ENCODE measurements at regions not wholly inside any gene's neighbourhood (a gene's known extent, or its start where the extent isn't known, plus 50 kb on each side); places are given as distances from the start of the nearest gene placed in this dataset.
A peak's percentile ranks its signal among the peaks of the same experiment; 100 is the strongest.
"Not testable (repeated sequence)": the region's sequence is repeated elsewhere in the genome, so short reads cannot be mapped to it uniquely, and the experiment has no call there.

DNA sequence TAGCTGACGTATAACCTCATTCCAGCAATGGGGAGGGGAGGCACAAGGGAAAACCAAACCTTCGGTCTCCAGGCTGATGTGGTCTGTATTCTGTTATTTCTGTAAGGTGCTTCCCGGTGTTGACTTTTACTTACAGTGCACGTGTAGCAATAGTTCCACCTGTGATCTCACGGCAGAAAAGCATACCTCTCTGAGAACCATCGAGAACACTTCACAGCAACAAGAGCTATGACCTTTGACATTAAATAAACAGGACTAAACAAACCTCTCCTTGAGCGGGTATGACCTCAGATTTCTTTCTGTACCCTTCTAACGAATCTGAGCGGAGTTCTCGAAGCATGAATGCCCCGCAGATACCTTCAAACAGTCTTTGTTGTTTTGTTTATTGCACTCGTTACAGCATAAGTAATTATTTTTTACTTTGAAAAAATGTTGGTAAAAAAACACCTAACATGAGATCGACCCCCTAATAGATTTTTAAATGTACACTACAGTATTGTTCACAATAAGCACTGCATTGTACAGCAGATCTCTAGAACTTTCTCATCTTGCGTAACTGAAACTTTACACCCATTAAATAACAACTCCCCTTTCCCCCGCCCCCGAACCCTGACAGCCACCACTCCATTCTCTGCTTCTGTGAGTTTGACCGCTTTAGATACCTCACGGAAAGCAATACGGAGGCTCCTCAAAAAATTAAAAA lies 282.3 kb downstream of the GATA3 start:
- POLR2A ChIA-PET, result interaction anchor here in 1 of 2 donors (0.7 to 0.8 kb wide), 3 partner anchors 73 to 272 kb away, joined by 3 to 4 read pairs (median 3); no protein-coding TSS in a partner anchor
- no peaks in the 10 kb centered on the region for H3K36me3 Mint-ChIP-seq
- Histone ChIP-seq H3K27me3 (replicated peaks in 1 of 2; ENCODE audit: control insufficient read depth in 2 of 2, extremely low read depth in 1 of 2, insufficient read depth in 2 of 2, low read length in 1 of 2) (no peaks in the 10 kb centered on the region), H3K27ac (ENCODE audit: low read length) (no peak overlapping the region), H3K4me1 (ENCODE audit: control insufficient read depth in 1 of 2, extremely low read depth in 1 of 2, insufficient read depth in 2 of 2, low read length in 2 of 2) (peaks cover 4 to 9% of the 10 kb centered on the region in 2 experiments), H3K36me3 (ENCODE audit: control insufficient read depth in 2 of 2, extremely low read depth in 1 of 2, insufficient read depth in 1 of 2, low read length in 1 of 2) (no peaks in the 10 kb centered on the region), H3K4me3 (ENCODE audit: control insufficient read depth in 1 of 2, extremely low read depth in 1 of 2, low read length in 1 of 2) (no peak overlapping the region), H3K9me3 (no peaks in the 10 kb centered on the region)
- WGBS (ENCODE audit: insufficient coverage), result 90% methylated on average over 13 of the region's 19 CpGs
- no peaks in the 10 kb centered on the region for H3K27me3 Mint-ChIP-seq
- ATAC-seq (replicated peaks in 1 of 4), result no peak
- H3K9me3 Mint-ChIP-seq, result peaks cover 0 to 3% (median 0%) of the 10 kb centered on the region in 3 donors
- peak overlapping the region in 1 of 2 donors; percentile 68 for H3K27ac Mint-ChIP-seq
- no peak overlapping the region for H3K4me3 Mint-ChIP-seq
- H3K4me1 Mint-ChIP-seq, result peaks cover 16 to 23% (median 17%) of the 10 kb centered on the region in 3 donors
- no peak for DNase-seq
- CTCF ChIA-PET, result no interaction called here

DNA sequence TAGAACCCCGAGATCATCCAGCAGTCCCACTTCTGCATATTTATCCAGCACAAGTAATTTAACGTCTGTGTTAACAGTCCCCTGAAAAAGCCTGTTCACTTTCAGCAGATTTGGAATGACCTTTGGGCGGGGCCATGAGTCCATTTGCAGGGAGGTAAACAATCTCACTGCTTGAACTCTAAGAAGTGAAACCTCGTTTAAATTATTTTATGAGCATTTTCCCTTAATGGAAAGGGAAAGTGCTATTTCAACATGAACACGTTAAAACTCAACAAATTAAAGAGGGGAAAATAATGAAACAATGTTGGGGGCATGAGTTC lies 282.8 kb downstream of the GATA3 start:
- no peak for DNase-seq
- Histone ChIP-seq H3K27ac (ENCODE audit: low read length) (no peak overlapping the region), H3K36me3 (ENCODE audit: control insufficient read depth in 2 of 2, extremely low read depth in 1 of 2, insufficient read depth in 1 of 2, low read length in 1 of 2) (no peaks in the 10 kb centered on the region), H3K27me3 (replicated peaks in 1 of 2; ENCODE audit: control insufficient read depth in 2 of 2, extremely low read depth in 1 of 2, insufficient read depth in 2 of 2, low read length in 1 of 2) (no peaks in the 10 kb centered on the region), H3K4me1 (ENCODE audit: control insufficient read depth in 1 of 2, extremely low read depth in 1 of 2, insufficient read depth in 2 of 2, low read length in 2 of 2) (peaks cover 4 to 9% of the 10 kb centered on the region in 2 experiments), H3K9me3 (no peaks in the 10 kb centered on the region), H3K4me3 (ENCODE audit: control insufficient read depth in 1 of 2, extremely low read depth in 1 of 2, low read length in 1 of 2) (no peak overlapping the region)
- CTCF ChIA-PET, result no interaction called here
- H3K9me3 Mint-ChIP-seq, result peaks cover 0 to 3% (median 0%) of the 10 kb centered on the region in 3 donors
- H3K4me1 Mint-ChIP-seq, result peaks cover 12 to 18% (median 13%) of the 10 kb centered on the region in 3 donors
- peak overlapping the region in 1 of 2 donors; percentile 68 for H3K27ac Mint-ChIP-seq
- no peaks in the 10 kb centered on the region for H3K27me3 Mint-ChIP-seq
- ATAC-seq (replicated peaks in 1 of 4), result no peak
- no peaks in the 10 kb centered on the region for H3K36me3 Mint-ChIP-seq
- 86% methylated on average over 1 of the region's 5 CpGs for WGBS (ENCODE audit: insufficient coverage)
- H3K4me3 Mint-ChIP-seq, result no peak overlapping the region
- POLR2A ChIA-PET, result no interaction called here

DNA sequence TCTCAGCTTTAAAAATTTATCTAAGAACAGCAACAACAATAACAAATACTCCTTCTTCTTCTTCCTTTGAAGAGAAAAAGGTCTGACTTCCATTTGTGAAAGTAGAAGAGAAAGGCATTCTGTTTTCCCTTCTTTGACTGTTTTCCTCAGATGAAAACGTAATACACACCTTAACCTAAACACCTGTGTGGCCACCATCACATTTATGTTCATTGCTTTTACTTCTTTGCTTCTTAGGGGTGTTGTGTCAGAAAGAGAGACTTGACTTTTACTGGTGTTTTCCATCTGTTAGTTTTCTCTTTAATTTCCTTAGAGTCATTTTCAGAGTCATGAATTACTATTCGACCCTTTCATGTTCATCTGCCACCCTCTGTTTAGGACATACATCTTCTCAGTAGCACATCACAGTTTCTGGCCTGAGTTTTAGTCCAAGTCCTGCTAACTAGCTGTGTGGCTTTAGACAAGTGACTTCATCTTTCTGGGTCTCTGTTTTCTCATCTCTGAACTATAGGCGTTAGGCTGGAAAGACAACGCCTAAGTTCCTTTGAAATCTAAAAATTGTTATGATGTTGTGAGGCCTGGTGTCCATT lies 283.8 kb downstream of the GATA3 start:
- no peak overlapping the region for H3K27ac ChIP-seq (ENCODE audit: low read length)
- no peaks in the 10 kb centered on the region for H3K9me3 ChIP-seq
- H3K9me3 Mint-ChIP-seq, result peaks cover 0 to 3% (median 0%) of the 10 kb centered on the region in 3 donors
- H3K27me3 Mint-ChIP-seq, result no peaks in the 10 kb centered on the region
- ATAC-seq (replicated peaks in 1 of 4), result no peak
- ChIA-PET CTCF (no interaction called here), POLR2A (interaction anchor here in 1 of 2 donors (0.7 kb wide), 1 partner anchor 19 kb away, joined by 3 read pairs; no protein-coding TSS in a partner anchor)
- H3K4me1 ChIP-seq (ENCODE audit: control insufficient read depth in 1 of 2, extremely low read depth in 1 of 2, insufficient read depth in 2 of 2, low read length in 2 of 2), result peaks cover under 1% of the 10 kb centered on the region in 2 experiments
- H3K27ac Mint-ChIP-seq, result no peak overlapping the region
- peak overlapping the region in 1 of 3 donors; percentile 4 for H3K4me3 Mint-ChIP-seq
- H3K27me3 ChIP-seq (replicated peaks in 1 of 2; ENCODE audit: control insufficient read depth in 2 of 2, extremely low read depth in 1 of 2, insufficient read depth in 2 of 2, low read length in 1 of 2), result no peaks in the 10 kb centered on the region
- H3K36me3 ChIP-seq (ENCODE audit: control insufficient read depth in 2 of 2, extremely low read depth in 1 of 2, insufficient read depth in 1 of 2, low read length in 1 of 2), result no peaks in the 10 kb centered on the region
- peaks cover 4 to 9% (median 4%) of the 10 kb centered on the region in 3 donors for H3K4me1 Mint-ChIP-seq
- no peaks in the 10 kb centered on the region for H3K36me3 Mint-ChIP-seq
- DNase-seq, result no peak
- H3K4me3 ChIP-seq (ENCODE audit: control insufficient read depth in 1 of 2, extremely low read depth in 1 of 2, low read length in 1 of 2), result no peak overlapping the region
- WGBS (ENCODE audit: insufficient coverage), result 63% methylated on average over 2 of the region's 4 CpGs

DNA sequence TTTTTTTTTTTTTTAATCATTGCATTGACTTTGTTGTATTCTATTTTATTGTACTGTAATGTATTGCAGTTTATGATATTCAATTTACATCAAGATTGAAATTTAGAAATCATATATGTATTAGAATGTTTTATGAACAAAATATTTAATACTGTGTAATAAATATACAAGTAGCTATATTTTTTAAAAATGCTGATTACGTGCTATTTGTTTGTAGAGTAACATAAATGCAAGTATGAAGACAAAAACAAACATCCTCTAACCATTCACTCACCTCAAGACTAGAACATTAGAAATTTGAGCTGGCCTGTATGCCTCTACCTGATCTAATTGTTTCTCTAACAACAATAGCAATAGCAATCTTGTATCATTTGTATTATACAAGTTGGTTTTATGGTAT lies 290.3 kb downstream of the GATA3 start:
- H3K27me3 ChIP-seq (replicated peaks in 1 of 2; ENCODE audit: control insufficient read depth in 2 of 2, extremely low read depth in 1 of 2, insufficient read depth in 2 of 2, low read length in 1 of 2), result no peaks in the 10 kb centered on the region
- H3K27ac ChIP-seq (ENCODE audit: low read length), result no peak overlapping the region
- Mint-ChIP-seq H3K9me3 (peaks cover 0 to 3% (median 0%) of the 10 kb centered on the region in 3 donors), H3K4me3 (no peak overlapping the region), H3K27ac (no peak overlapping the region), H3K27me3 (no peaks in the 10 kb centered on the region), H3K36me3 (no peaks in the 10 kb centered on the region), H3K4me1 (no peaks in the 10 kb centered on the region)
- CTCF ChIA-PET, result interaction anchor here (0.6 to 0.7 kb wide), 2 partner anchors 398 to 860 kb away, joined by 3 to 4 read pairs; no protein-coding TSS in a partner anchor
- no peaks in the 10 kb centered on the region for H3K9me3 ChIP-seq
- no peak overlapping the region for H3K4me3 ChIP-seq (ENCODE audit: control insufficient read depth in 1 of 2, extremely low read depth in 1 of 2, low read length in 1 of 2)
- H3K4me1 ChIP-seq (ENCODE audit: control insufficient read depth in 1 of 2, extremely low read depth in 1 of 2, insufficient read depth in 2 of 2, low read length in 2 of 2), result no peaks in the 10 kb centered on the region
- POLR2A ChIA-PET, result no interaction called here
- DNase-seq, result no peak
- no peaks in the 10 kb centered on the region for H3K36me3 ChIP-seq (ENCODE audit: control insufficient read depth in 2 of 2, extremely low read depth in 1 of 2, insufficient read depth in 1 of 2, low read length in 1 of 2)
- ATAC-seq (replicated peaks in 1 of 4), result no peak
- WGBS (ENCODE audit: insufficient coverage), result no CpG with 5 or more reads among the region's 1 CpG

DNA sequence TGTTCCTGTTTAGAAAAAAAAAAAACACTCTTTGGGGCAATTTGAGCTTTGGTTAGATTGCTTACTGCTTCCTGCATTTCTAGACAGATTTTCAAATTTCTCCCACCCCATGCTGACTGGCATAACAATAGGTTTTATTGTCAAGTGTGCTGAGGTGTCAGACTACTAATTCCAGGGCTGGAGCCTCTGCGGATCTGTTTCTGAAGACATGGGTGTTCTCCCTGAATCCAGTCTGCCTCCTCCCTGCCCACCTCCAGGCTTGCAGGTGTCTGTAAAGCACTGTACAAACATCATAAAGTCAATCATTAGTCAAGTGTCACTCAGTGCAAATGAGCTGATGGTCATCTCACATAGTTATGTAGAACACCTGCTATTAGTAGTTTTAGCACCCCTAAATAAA lies 292.4 kb downstream of the GATA3 start:
- no peaks in the 10 kb centered on the region for H3K27me3 ChIP-seq (replicated peaks in 1 of 2; ENCODE audit: control insufficient read depth in 2 of 2, extremely low read depth in 1 of 2, insufficient read depth in 2 of 2, low read length in 1 of 2)
- ChIA-PET POLR2A (interaction anchor here (0.5 to 0.7 kb wide), 5 partner anchors 15 to 325 kb away, joined by 4 to 17 read pairs (median 6); no protein-coding TSS in a partner anchor), CTCF (interaction anchor here (0.6 to 0.7 kb wide), 2 partner anchors 39 to 287 kb away, joined by 4 read pairs; no protein-coding TSS in a partner anchor)
- no peak for ATAC-seq (replicated peaks in 1 of 4)
- Mint-ChIP-seq H3K27me3 (no peaks in the 10 kb centered on the region), H3K9me3 (no peaks in the 10 kb centered on the region), H3K27ac (no peak overlapping the region), H3K4me3 (no peak overlapping the region), H3K36me3 (no peaks in the 10 kb centered on the region), H3K4me1 (no peaks in the 10 kb centered on the region)
- no peaks in the 10 kb centered on the region for H3K36me3 ChIP-seq (ENCODE audit: control insufficient read depth in 2 of 2, extremely low read depth in 1 of 2, insufficient read depth in 1 of 2, low read length in 1 of 2)
- no peak for DNase-seq
- no peaks in the 10 kb centered on the region for H3K9me3 ChIP-seq
- H3K4me3 ChIP-seq (ENCODE audit: control insufficient read depth in 1 of 2, extremely low read depth in 1 of 2, low read length in 1 of 2), result no peak overlapping the region
- no peak overlapping the region for H3K27ac ChIP-seq (ENCODE audit: low read length)
- WGBS (ENCODE audit: insufficient coverage), result no CpG with 5 or more reads among the region's 1 CpG
- H3K4me1 ChIP-seq (ENCODE audit: control insufficient read depth in 1 of 2, extremely low read depth in 1 of 2, insufficient read depth in 2 of 2, low read length in 2 of 2), result no peaks in the 10 kb centered on the region

DNA sequence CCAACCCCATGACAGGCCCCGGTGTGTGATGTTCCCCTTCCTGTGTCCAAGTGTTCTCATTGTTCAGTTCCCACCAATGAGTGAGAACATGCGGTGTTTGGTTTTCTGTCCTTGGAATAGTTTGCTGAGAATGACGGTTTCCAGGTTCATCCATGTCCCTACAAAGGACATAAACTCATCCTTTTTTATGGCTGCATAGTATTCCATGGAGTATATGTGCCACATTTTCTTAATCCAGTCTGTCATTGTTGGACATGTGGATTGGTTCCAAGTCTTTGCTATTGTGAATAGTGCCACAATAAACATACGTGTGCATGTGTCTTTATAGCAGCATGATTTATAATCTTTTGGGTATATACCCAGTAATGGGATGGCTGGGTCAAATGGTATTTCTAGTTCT lies 293.1 kb downstream of the GATA3 start:
- H3K36me3 Mint-ChIP-seq; DNase-seq; ATAC-seq (replicated peaks in 1 of 4); H3K27me3 ChIP-seq (replicated peaks in 1 of 2; ENCODE audit: control insufficient read depth in 2 of 2, extremely low read depth in 1 of 2, insufficient read depth in 2 of 2, low read length in 1 of 2); CTCF ChIA-PET; H3K4me1 Mint-ChIP-seq; H3K4me3 ChIP-seq (ENCODE audit: control insufficient read depth in 1 of 2, extremely low read depth in 1 of 2, low read length in 1 of 2); H3K27ac ChIP-seq (ENCODE audit: low read length); H3K36me3 ChIP-seq (ENCODE audit: control insufficient read depth in 2 of 2, extremely low read depth in 1 of 2, insufficient read depth in 1 of 2, low read length in 1 of 2); H3K9me3 ChIP-seq; H3K9me3 Mint-ChIP-seq; H3K4me1 ChIP-seq (ENCODE audit: control insufficient read depth in 1 of 2, extremely low read depth in 1 of 2, insufficient read depth in 2 of 2, low read length in 2 of 2); H3K4me3 Mint-ChIP-seq; H3K27ac Mint-ChIP-seq; H3K27me3 Mint-ChIP-seq: not testable (repeated sequence)
- POLR2A ChIA-PET, result interaction anchor here in 1 of 2 donors (0.5 kb wide), 1 partner anchor 326 kb away, joined by 17 read pairs; no protein-coding TSS in a partner anchor
- no CpG with 5 or more reads among the region's 4 CpGs for WGBS (ENCODE audit: insufficient coverage)
